Limb (tissue), 2 donors: ENCODE measurements at regions not wholly inside any gene's neighbourhood (a gene's known extent, or its start where the extent isn't known, plus 50 kb on each side); places are given as distances from the start of the nearest gene placed in this dataset.
"Not testable (repeated sequence)": the region's sequence is repeated elsewhere in the genome, so short reads cannot be mapped to it uniquely, and the experiment has no call there.

Source experiments
- DNase-seq, 2 donors: peaks; one replicate each; pipeline ENCODE4 v3.0.0-alpha.2; 2016; ENCODE audit errors: extremely low spot score in 2 of 2

DNA sequence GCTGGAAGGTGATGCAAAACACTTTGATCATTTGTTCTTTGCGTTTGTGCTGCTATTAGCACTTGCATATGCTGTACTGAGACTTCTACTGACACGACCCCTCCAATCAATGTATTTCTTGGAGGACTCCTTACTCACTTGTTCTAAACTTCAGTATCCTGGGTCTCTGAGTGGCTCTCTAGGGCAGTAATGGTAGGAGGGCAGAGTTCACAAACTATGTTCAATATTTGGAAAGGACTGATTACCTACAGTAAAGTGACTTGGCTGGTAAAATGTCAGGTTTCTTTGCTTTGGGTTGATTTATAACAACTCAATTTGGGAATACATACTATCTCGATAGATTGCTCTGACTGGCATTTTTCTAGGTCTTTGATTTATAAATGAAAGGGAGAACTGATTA, 93.7 kb downstream of the TRIM43 start:
- no peak for DNase-seq

DNA sequence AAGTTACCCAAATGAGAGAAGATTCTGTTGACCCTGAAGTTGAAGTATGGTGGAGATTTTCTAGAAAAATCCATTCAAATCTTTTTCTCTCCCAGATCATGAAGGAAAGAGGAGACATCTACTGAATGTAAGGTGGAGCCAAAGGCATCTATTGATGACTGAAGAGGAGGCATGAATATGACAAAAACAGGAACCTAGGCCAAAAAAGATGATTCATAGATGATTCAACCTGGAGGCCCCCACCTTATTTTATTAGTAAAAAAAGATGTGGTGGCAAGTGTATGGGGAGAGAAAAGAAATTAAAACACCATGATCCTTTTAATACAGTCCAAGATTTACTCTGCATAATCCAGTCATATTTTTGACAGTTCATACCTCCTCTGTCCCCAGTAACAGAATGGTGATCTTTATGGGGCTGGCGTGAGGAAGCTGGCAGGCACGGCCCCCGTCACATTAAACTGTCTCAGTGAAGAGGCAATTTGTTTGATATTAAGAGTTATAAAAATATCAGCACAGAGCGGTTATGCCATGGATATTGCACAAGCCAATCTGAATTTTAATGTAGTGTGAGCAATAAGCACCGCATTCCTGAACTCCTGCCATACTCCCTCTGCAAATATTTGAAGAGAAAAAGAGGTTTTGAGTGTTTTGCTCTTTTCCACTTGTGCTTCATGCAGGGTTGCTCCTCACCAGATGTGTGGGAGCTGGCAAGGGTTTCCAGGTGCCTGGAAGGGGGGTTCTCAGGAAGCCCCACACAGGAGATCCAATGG, 94.4 kb downstream of the TRIM43 start:
- DNase-seq, result peak; percentile 30 to 33

DNA sequence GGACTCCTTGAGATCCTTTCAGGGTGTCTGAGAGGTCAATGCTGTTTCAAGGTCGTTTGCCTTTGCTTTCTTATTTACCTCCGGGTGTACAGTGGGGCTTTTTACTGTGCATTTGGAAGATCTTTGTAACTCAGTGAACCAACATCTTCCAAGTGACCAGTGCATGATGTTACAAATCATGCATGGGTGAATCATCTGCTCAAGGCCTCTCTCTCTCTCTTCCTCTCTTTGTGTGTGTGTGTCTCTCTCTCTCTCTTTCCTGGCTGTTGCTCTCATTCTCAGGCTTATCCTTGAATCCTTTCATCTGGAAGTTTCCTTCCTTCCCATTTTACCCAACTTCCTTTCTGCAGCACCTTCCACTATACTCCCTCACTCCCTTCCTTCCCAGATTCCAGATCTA, 96.1 kb downstream of the TRIM43 start:
- DNase-seq, result not testable (repeated sequence)

DNA sequence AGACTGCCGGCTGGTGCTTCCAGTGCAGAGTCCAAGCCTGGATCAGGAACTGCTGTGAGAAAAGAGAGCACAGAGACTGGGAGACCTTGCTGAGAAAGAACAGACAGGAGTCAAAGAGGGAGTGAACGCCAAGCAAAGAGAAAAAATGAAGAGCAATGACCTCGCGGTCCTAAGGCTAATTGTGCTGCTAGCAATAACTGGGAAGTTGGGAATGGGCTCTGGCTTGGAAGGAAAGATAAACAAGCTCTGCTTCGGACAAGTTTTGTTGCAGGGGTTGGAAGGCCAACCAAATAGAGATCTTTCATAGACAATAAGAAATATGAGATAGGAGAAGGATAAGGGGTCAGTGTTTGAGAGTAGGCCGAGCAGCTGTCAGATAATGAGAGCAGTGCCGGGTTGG, 99.4 kb downstream of the TRIM43 start:
- not testable (repeated sequence) for DNase-seq

DNA sequence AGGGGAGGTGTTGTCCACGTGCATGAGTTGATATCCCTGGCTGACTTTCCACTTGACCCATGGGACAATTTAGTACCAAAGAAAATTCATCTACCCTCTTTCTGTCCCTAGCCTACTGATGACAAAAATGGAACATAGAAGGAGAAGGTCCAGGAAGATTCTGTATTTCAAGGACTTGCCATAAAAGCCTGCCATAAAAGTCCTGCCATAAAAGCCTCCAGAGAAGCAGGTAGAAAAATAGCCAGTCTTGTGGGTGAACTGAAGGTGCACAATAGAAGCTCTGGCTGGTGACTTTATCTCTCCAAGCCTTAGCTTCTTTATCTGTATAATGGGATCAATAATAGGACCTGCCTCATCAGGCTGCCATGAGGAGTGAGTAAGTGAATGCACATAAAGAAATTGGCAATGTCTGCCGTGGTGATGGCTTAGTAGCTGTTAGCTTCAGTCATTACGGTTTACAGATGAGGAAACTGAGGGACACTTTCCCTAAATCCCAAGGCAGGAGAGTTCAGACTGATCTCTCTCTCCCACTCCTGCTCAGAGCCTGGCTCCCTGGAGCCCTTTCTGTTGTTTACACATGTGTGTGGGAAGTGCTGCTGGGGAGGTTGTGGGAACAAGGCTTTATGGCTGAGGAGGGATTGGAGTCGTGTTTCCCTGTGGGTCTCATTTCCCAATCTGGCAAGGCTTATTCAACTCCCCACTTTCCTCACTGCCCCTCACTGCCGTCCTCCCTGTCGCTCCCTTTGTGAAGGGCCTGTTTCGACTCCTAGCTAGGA, 101.5 kb downstream of the TRIM43 start:
- not testable (repeated sequence) for DNase-seq

DNA sequence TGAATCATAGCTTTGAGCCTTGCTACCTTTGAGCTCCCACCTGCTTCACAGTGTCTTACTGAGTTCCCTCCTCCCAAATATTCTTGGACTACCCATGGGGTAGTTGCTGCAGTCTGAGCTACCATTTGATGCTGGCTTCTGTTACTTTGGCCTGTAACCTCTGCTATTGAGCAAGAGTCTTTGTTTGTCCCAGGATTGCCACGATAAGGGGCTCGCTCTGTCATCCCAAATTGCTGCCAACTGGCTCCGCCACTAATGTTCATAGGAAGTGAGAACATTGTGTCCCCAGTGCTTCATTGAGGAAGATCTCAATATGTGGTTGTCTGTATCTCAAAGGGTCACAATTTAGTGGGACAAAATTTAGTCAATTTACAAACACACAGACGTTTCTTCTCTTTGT, 103.8 kb downstream of the TRIM43 start:
- no peak for DNase-seq

DNA sequence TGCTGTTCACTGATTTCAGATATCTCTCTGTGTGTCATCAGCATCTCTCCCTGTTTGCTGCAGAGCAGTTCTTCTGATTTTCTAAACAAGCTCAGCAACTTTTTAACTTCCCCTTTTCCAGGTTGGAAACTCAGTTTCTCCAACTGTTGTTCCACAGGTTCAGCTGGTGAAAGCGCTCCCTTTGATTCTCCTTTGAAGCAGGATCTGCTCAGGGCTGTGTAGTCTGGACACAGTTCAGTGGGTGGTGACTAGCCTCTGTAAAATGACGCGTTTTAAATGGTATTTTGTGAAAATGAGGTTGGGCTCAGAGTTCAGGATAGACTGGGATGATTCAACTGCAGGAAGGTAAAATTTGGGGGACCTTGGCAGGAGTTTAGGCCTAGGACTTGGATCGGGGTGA, 106.3 kb downstream of the TRIM43 start:
- DNase-seq, result no peak

DNA sequence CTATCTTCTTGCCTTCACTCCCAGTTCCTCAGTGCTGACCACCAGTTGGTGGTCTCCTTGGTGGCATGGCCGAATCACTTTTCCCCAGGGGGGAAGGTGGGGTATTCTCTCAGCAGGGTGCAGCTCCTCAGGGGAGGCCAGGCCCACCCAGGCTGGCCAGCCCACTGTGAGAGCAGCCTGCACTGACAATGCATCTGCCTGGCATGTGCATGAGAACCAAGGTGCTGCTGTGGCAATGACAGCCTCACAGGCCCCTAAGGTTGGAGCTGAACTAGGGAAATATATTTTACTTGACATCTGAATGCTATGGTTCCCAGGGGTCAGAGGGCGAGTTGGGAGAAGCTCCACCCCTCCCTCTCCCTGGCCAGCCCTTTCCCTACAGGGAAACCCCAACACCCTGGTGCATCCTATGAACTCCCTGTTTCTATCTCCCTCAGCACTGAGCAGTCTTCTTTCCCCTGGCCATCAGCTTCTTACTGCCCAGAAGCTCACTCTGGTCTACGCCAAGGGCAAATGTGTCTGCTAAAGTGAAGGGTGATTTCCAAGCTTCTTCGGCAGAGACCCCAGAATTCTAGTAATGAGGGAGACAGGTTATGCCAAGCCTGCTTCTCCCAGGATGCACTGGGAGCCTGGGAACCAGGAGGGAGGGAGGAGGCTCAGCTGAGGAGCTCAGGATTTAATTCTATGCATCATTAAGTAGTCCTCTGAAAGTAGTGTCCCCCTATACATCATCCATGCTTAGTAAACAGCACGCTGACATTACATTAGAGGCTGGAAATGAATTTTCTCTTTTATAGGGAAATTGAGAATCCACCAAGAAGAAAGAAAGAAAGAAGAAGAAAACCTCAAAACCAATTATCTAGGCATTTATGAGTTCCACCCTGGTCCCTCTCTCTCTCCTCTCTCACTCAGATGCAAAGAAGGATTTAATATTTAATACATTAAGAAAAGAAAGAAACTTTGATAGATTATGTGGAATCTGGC, 107.7 kb downstream of the TRIM43 start:
- DNase-seq, result not testable (repeated sequence)

DNA sequence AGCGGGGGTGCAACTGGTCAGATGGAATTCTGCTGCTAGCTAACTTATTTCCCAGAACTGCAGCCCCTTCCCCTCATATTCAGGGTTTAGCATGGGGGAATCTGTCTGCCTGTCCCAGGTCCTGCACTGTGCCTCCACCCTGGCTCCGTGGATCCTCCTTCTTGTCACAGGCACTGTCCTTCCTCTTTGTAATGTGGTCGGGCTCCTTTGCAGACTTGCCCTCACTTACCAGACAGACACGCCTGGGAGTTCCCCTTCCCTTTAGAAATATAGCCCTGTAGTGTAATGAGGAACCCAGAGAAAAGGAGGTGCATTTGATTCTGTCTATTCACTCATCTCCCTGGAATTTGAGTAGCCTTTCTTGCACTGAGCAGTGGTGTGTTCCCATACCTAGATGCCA, 108.7 kb downstream of the TRIM43 start:
- DNase-seq, result no peak

DNA sequence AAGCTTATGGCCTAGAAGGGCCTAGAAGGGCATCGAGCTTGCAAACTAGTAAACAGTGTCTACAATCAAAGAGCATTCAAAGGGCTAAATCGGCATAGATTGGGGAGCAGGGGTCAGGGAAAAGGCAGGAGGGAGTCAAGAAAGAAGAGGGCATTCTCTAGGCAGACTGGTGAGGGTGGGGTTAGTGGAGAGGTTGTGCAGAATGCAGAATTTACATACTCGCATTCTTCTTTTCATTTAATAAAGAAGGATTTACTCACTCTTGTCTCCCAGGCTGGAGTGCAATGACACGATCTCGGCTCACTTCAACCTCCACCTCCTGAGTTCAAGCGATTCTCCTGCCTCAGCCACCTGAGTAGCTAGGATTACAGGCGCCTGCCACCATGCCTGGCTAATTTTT, 110.7 kb downstream of the TRIM43 start:
- no peak for DNase-seq

DNA sequence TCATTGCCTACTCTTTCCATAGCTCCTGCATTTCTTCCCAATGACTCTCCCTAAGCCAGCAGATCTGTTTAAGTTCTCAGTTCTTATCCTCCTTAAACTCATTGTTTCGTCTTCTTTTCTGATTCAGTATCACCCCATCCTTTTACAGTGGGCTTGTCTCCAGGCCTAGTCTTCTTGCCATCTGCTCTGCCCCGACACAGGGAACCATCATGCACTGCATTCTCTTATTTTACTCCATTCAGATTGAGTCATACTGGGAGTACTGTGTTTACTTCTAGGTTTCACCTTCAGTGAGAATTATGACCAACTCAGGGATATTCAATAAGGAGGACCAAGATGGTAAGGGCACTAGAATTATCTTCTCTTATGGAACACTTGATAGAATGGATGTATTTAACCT, 115.4 kb downstream of the TRIM43 start:
- not testable (repeated sequence) for DNase-seq

DNA sequence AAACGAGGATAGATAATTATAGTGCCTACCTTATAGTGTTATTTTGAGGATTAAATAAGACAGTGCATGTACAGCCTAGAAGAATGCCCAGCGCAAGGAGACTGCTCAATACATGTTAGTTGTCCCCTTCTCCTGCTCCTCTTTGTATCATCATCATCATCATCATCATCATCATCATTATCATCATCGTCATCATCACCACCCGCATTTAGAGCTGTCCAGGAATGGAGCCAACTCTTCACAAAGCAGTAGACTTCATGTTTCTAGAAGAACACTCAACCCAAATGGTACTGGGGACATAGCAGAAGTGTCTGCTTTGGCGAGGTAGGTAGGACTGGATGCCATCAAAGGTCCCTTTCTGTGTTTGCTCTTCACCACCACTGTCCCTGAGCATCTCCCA, 116.0 kb downstream of the TRIM43 start:
- DNase-seq, result no peak

DNA sequence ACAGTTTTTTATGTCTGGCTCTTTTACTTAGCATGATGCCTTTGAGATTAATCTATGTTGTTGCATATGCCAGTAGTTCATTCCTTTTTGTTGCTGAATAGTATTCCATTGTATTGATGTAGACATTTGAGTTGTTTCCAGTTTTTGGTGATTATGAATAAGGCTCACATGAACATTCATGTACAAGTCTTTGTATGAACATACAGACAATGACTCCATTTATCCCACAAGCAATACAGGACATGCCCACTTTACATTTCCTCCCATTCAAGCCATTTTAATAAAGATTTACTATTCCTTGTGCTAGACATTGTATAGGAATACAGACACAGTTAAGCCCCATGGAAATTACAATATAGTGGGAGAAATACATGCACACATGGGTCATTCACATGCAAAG, 118.0 kb downstream of the TRIM43 start:
- no peak for DNase-seq

DNA sequence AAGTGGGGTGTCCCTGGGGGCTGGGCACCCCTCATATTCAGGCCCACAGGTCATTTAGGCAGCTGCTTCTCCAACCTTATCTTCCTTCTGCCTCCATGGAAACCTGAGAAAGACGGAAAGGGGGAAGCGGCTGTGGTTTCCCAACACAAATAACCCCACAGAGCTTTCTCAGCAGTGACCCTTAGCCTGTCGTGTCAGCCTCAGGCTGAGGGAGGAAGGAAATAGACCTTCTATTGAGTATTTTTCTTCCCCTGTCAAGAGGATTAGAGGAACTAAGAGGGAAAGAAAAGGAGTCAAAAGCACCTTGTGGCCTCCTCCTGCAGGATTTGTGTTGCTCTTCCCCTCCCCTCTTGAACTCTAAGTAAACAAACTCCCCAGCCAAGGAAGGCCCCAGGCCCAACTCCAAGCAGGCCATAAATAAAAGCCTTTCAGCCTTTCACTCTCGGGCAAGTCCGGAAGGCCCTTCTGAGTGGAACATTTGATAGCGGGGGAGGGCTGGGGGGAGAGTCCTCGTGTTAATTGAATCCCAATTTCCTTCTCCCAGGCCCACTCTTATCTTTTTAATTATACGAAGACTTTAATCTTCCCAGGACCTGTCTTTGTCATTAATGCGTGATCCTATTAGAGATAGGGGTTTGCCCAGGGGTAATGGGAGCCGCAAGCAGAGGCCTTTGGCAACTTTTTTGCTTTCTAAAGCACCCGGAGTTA, 121.8 kb downstream of the TRIM43 start:
- DNase-seq, result not testable (repeated sequence)

DNA sequence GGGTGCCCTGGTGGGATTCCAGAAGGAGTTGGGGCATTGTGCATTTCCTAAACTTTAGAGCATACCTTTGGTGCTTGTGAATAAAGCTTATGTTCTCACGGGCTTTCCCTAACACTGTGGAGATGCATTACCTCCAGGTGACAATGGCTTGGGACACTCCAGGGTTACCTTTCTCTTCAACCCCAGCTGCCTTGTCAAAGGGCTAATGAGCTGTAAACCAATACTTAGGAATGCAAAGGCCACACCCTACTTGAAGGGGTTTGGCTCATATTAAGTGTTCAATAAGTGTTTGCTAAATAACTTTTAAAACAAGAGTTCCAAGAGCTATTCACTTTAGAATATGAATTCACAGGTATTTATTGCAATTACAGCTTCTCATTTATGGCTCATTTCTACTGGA, 122.6 kb downstream of the TRIM43 start:
- not testable (repeated sequence) for DNase-seq

DNA sequence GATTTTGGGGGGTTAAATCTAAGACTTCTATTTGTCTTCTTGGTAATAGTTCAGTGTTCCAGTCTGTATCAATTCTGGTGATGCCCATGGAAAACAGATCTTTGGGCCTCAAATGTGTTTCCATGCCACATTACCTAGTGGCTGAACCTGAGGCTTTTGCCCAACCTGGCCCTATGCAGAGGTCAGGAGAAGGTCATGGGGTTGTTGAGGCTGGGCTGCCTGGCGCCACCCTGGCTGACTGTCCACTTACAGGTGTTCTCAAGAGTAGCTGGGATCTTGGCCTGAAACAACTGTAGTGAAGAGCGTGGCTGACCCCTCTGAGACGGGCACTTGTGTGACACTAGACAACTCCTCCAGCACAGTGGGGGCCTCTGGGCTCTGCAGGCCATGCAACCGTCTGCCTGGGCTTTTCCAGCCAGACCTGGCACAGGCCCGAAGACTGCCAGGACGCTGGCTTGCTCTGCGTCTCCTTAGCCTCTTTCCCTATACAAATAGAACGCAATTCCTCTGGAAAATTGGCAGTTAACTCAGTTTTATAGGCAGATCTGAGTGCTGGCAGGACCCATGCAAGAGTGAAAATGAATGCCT, 127.8 kb downstream of the TRIM43 start:
- no peak for DNase-seq

DNA sequence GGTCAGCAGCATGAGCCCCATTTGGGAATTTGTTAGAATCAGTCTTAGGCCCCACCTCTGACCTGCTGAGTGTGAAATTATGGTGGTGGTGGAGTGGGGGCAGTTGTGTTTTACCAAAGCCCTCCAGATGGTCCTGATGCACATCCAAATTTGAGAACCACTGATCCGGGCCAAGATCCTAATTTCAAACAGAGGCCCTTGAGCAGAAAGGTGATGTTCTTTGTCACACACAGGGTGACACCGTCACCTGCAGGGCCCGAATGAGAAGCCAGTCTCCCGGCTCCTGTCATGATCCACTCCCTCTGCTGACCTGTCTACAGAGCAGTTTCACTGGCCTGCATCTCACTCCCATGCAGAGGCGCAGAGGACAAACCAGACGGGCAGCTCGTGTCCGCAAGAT, 129.9 kb downstream of the TRIM43 start:
- no peak for DNase-seq

DNA sequence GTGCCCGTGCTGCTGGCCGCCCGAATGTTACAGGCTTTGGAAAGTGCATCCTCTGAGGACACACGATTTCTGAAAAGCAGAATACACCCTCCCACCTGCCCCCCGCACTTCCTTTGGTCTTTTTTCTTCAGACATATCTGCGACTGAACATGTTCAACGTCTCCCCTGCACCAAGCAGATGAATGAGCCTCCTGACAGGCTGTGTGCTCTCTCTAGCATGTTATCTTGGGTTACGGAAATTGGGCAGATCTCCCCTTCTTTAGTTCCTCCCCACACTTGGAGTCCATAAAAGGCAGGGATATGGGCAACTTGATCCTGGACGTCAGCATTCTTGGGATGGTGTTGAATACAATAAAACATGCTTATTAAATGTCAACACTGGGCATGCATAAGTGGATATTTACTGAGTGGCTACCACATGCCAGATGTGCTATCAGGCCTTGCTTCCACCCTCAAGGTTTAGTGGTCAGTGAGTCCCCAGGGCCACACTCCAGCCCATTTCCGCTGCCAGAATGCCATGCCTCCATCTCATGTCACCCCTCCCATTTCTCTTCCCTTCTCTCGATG, 130.4 kb downstream of the TRIM43 start:
- no peak for DNase-seq

DNA sequence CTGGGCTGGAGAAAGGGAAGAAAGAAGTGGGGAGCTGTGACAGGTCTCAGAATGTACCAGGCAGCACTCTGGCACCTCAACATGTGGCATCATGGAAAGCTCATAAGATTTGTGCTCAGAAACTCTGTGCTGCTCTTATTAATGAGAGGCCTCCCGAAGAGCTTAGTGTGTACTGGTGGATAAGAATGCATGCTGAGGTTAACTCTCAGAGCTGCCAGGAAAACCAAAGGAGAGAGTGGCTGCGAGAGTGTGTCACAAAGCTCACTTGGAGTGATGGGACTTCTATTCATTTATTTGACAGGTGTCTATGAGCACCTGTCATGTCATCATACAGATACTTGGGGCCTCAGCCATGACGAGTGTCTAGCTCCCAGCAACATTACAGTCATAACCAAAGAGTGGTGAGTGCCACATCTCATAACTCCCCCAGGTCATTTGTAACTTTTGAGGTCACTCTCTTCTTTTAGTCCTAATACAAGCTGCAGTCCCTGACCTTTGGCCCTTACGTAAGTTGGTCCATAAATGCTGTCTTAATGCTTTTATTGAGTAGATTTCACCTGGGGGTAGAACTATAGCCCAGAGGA, 131.9 kb downstream of the TRIM43 start:
- not testable (repeated sequence) for DNase-seq

DNA sequence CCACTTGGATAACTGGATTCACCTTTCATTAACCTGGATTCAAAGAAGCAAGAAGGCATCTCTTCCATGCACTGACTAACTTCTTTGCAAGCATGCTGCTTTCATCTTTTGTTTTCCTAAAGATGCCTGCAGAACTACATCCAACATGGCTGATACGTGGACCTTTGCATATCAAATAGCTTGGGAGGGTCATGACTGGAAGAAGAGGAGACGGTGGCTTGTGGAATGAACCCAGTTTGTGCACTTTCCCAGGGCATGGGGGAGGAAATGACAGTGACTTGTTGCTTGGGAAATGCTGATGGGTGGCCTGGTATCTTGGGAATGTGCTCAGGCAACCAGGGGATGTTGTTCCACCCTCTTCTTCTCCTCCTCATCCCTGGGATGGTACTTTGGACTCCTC, 133.4 kb downstream of the TRIM43 start:
- DNase-seq, result not testable (repeated sequence)
